Lower leg skin (tissue), 4 donors: ENCODE measurements at regions not wholly inside any gene's neighbourhood (a gene's known extent, or its start where the extent isn't known, plus 50 kb on each side); places are given as distances from the start of the nearest gene placed in this dataset.

Experiments
- DNase-seq, 2 donors: peaks; one replicate each; pipeline ENCODE4 v3.0.0-alpha.2; 2019; ENCODE audit warnings: low spot score in 2 of 2
- H3K4me3 ChIP-seq: fragments of 200-600 bp; sonication (generic); 2 replicates; pipeline ENCODE4 v1.5.1; 2017; ENCODE audit warnings: mild to moderate bottlenecking, low read depth; ENCODE audit not compliant: poor library complexity, severe bottlenecking
- POLR2A ChIP-seq, 2 donors: fragments of 450-650 bp; IDR thresholded peaks; one replicate each; pipeline ENCODE4 v1.6.1; 2016 to 2017; ENCODE audit warnings: antibody characterized with exemption in 2 of 2, mild to moderate bottlenecking in 1 of 2, moderate library complexity in 1 of 2
- WGBS, 2 donors: methylation state at CpG; one replicate each; pipeline ENCODE4 v1.1.5; 2018; 5-methylcytosine and 5-hydroxymethylcytosine counted together
- intact Hi-C: fragments of 100-400 bp; cut with DNase I; formaldehyde crosslinking; loops from one replicate; pipeline ENCODE4 v1.15.0; 2023; ENCODE audit warnings: low total_unique reads
- TF ChIP-seq, protein P1 (sequence below), 3 donors: fragments of 450-650 bp; IDR thresholded peaks; one replicate each; pipeline ENCODE4 v1.5.1; 2016; ENCODE audit warnings: antibody characterized with exemption in 3 of 3, mild to moderate bottlenecking in 3 of 3, moderate library complexity in 2 of 3

DNA sequence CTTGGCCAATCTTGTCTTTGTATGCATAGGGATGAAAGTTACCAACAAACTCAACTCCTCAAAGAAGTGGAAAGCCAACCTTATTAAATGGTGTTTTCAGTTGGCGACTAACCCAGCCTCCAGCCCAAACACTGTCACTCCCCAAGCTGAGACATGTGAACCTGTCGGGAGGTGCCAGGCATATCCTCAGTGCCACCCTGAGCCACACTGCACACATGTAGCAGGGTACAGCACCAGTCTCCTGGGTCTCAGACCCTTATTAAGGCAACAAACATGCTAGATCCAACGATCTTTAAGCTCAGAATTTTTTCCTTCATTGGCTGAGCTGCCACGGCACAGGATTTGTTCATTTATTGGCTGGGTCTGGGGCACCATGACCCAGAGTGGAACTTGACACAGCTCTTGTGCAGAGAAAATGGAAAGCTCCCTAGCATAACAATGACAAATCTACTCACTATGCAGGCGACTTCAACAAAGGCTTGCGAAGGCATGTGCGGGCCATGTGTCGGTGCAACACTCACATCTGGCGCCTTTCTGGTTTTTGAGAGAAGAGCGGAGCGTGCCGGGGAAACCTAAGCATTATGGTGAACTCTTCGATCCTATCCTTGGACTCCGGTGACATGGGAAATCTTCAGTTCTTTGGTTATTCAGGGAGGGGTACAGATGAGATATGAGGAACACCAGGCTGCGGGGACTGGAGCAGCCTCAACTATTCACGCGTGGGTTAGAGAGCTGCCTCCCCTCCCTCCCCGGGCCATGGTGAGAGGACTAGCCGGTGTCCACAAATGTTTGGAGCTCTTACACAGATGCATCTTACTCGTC is 190.1 kb downstream of the FAM43A start:
- H3K4me3 ChIP-seq = no peak overlapping the region
- TF ChIP-seq, protein P1, sequence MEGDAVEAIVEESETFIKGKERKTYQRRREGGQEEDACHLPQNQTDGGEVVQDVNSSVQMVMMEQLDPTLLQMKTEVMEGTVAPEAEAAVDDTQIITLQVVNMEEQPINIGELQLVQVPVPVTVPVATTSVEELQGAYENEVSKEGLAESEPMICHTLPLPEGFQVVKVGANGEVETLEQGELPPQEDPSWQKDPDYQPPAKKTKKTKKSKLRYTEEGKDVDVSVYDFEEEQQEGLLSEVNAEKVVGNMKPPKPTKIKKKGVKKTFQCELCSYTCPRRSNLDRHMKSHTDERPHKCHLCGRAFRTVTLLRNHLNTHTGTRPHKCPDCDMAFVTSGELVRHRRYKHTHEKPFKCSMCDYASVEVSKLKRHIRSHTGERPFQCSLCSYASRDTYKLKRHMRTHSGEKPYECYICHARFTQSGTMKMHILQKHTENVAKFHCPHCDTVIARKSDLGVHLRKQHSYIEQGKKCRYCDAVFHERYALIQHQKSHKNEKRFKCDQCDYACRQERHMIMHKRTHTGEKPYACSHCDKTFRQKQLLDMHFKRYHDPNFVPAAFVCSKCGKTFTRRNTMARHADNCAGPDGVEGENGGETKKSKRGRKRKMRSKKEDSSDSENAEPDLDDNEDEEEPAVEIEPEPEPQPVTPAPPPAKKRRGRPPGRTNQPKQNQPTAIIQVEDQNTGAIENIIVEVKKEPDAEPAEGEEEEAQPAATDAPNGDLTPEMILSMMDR (IDR thresholded peaks at IDR 0.05) = no peak
- TF ChIP-seq POLR2A (IDR thresholded peaks at IDR 0.05) = no peak
- intact Hi-C loops = no loop called here
- peak in 1 of 2 donors; percentile 79 for DNase-seq
- WGBS, 2 donors = 77 to 79% methylated on average over 20 of the region's 20 CpGs

DNA sequence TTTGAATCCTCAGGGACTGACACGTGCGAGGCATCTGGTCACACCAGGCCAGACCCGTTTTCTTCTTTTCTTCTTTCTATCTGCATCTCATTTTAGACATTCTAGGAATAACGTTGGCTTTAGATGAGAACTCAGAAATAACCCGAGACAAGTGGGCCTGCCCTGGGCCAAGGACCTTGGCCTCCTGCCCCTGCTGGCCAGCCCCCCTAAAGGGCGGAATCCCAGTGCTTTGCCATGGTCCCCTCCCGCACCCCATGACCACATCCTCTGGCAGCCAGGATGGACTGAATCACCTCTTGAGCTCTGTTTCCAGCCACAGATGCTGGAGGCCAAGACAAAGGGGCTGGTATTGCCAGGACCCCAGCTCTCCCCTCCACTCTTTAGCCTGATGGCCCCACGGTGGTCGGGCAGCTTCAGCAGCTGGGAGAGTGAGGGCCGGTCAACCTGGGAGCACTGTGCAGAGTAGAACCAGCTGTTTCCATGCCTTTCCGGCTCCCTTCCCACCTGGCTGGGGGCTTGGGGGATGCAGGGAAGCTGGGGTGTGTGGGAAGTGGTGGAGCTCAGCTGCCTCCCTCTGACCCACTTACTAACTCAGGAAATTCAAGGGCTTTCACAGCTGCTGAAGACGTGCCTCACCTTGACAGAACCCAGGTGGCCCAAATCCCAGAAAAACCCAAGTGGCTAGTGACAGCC is 190.9 kb downstream of the FAM43A start:
- no peak overlapping the region for H3K4me3 ChIP-seq
- WGBS, 2 donors = 69 to 74% methylated on average over 11 to 12 of the region's 12 CpGs
- intact Hi-C loops = no loop called here
- TF ChIP-seq POLR2A (IDR thresholded peaks at IDR 0.05) = no peak
- TF ChIP-seq, protein P1 (IDR thresholded peaks at IDR 0.05) = no peak
- DNase-seq = peak in 1 of 2 donors; percentile 84

DNA sequence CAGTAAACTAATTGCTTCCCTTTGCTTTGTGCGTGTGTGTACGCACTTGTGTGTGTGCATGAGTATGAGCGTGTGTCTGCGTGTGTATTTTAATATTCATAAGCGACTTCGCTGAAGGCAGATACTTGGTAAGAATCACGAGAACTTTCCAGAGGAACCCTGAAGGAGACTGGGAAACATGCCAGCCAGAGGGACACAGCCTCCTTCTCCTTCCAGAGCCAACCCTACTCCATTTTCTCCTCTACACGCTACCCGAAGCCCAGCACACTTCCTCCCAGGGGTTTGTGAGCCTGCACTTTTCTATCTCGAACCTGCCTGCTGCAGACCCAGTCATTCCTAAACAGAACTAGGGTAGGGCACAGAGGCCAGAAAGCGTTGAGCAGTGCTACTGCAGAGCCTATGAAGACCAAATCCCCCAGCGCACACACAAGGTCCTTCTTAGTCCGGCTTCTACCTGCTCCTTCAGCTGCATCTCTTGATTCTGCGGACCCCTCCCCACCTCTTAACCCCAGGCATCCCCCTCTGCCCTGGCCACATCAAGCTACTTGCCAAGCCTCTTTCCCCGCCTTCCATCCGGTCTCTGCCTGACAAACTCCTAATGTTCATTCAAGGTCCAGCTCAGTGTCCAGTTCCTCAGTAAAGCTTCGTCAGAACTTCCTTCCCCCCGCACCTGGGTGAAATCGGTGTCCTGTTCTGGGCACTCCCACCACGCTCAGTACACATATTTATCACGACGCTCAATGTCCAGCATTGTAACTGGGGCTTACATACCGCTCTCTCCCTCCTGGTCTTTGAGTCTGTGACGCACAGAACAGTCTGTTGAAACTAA is 191.8 kb downstream of the FAM43A start:
- intact Hi-C loops = no loop called here
- 63 to 71% methylated on average over 24 of the region's 24 CpGs for WGBS, 2 donors
- no peak overlapping the region for H3K4me3 ChIP-seq
- DNase-seq = peak in 1 of 2 donors; percentile 72
- TF ChIP-seq POLR2A (IDR thresholded peaks at IDR 0.05) = no peak
- TF ChIP-seq, protein P1 (IDR thresholded peaks at IDR 0.05) = no peak

DNA sequence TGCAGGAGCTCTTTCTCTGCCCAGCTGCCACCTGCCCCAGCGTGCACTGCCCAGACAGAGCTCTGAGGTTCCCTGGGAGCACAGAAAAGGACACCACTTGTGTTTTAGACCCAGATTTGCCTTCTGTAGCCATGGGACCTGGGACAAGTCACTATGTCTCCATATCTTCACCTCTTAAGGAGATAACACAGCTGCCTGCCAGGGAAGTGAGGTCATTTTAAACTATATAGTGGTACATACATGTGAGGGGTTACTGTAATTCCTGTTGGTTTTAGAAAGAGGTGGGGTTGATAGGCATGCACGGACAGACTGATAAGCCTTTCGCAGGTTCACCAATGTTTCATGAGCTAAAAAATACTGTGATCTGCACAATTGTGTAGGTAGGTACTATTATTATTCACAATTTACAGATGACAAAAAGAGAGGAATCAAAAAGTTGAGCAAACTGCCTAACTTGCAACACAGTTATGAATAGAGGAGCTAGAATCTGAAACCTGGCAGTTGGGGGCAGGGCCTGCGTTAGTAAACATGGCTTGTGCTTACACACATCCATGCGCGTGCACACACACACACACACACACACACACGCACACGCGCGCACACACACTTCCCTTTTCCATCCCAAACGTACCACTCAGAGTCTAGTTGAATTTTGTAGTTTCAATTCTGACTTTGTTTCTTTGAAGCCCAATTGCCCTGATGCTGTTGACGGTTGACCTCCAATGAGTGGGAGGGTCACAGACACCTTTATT is 193.6 kb downstream of the FAM43A start:
- TF ChIP-seq POLR2A (IDR thresholded peaks at IDR 0.05) = no peak
- TF ChIP-seq, protein P1 (IDR thresholded peaks at IDR 0.05) = no peak
- no peak overlapping the region for H3K4me3 ChIP-seq
- no peak for DNase-seq
- intact Hi-C loops = no loop called here
- 73 to 76% methylated on average over 12 of the region's 12 CpGs for WGBS, 2 donors
